GM12873 (cell line): ENCODE measurements at regions not wholly inside any gene's neighbourhood (a gene's known extent, or its start where the extent isn't known, plus 50 kb on each side); places are given as distances from the start of the nearest gene placed in this dataset.
A peak's percentile ranks its signal among the peaks of the same experiment; 100 is the strongest.

Source experiments
- CTCF ChIP-seq: IDR thresholded peaks from 2 replicates; pipeline ENCODE4 v1.5.1; 2012; ENCODE audit warnings: low read depth, mild to moderate bottlenecking, moderate library complexity, low read length, control low read depth; ENCODE audit not compliant: insufficient read depth; ENCODE audit errors: missing control alignments

- no peak for TF ChIP-seq CTCF
Observed at GRCh38 chr17:16879686-16880085, 92.2 kb downstream of the TNFRSF13B start.

GRCh38 chr17:16878606-16879005 is 93.3 kb downstream of the TNFRSF13B start:
- TF ChIP-seq CTCF, result no peak

GRCh38 chr17:16878084-16878483 is 93.8 kb downstream of the TNFRSF13B start:
- no peak for TF ChIP-seq CTCF

- no peak for TF ChIP-seq CTCF
Observed at GRCh38 chr17:16877099-16877498, 94.8 kb downstream of the TNFRSF13B start.

- TF ChIP-seq CTCF, result no peak
Observed at GRCh38 chr17:16875662-16876061, 96.3 kb downstream of the TNFRSF13B start.

GRCh38 chr17:16873174-16874035 is 98.5 kb downstream of the TNFRSF13B start:
- TF ChIP-seq CTCF, result peak; percentile 87

- no peak for TF ChIP-seq CTCF
Observed at GRCh38 chr17:16872351-16873173, 99.4 kb downstream of the TNFRSF13B start.
